Mammary epithelial cell (primary cell): ENCODE measurements at regions not wholly inside any gene's neighbourhood (a gene's known extent, or its start where the extent isn't known, plus 50 kb on each side); places are given as distances from the start of the nearest gene placed in this dataset.

Experiments
- CTCF ChIP-seq, 2 donors: IDR thresholded peaks in 1 of 2; conservative IDR thresholded peaks in 1 of 2; 2 replicates each; pipeline ENCODE4 v1.5.1; 2011 to 2012; ENCODE audit warnings: inconsistent platforms in 2 of 2, low read length in 2 of 2, mild to moderate bottlenecking in 2 of 2, control low read depth in 1 of 2, low read depth in 1 of 2; ENCODE audit not compliant: insufficient read depth in 1 of 2; ENCODE audit errors: extremely low read depth in 1 of 2
- EZH2 ChIP-seq: IDR thresholded peaks from 2 replicates; pipeline ENCODE4 v1.6.1; 2012; ENCODE audit warnings: low read length, inconsistent platforms, borderline replicate concordance

GRCh38 chr2:146461068-146461467, 1383.8 kb upstream of the ACVR2A start:
- TF ChIP-seq CTCF (conservative IDR thresholded peaks at IDR 0.05 in 1 of 2, IDR thresholded peaks at IDR 0.05 in 1 of 2; ENCODE audit: extremely low read depth in 1 of 2, insufficient read depth in 1 of 2, low read depth in 1 of 2, low read length in 2 of 2), result no peak
- no peak for TF ChIP-seq EZH2
